A549 (cell line): ENCODE measurements at regions not wholly inside any gene's neighbourhood (a gene's known extent, or its start where the extent isn't known, plus 50 kb on each side); places are given as distances from the start of the nearest gene placed in this dataset.

Experiments
- ATAC-seq, 2 experiments: fragments of 200-7000 bp in 1 of 2; fragments of >200 bp in 1 of 2; cut with Nextera tagmentation in 1 of 2; cut with Tn5 transposase in 1 of 2; 3 replicates each; pipeline versions ENCODE4 v1.8.0 to v1.9.1; 2018 to 2020; ENCODE audit warnings: mild to moderate bottlenecking in 1 of 2, moderate library complexity in 1 of 2
- CTCF ChIA-PET: fragments of 300-600 bp; sonication (Branson Sonifier 250); formaldehyde crosslinking; extraction: SDS; loops from one replicate; lab custom pipeline; 2021; ENCODE audit warnings: antibody characterized with exemption, inconsistent platforms; lab: Yijun Ruan, JAX
- POLR2A ChIA-PET: fragments of 350-600 bp; formaldehyde crosslinking; extraction: SDS; loops from one replicate; lab custom pipeline; 2021; ENCODE audit warnings: antibody characterized with exemption, inconsistent platforms; lab: Yijun Ruan, JAX
- DNase-seq, 2 experiments: peaks; one replicate each; pipeline versions ENCODE4 v3.0.0 to v3.0.0-alpha.2; 2011 to 2016; ENCODE audit warnings: low read depth in 1 of 2, low spot score in 1 of 2
- FAIRE-seq: peaks from 2 replicates; lab custom pipeline; 2011; peaks lifted over from hg19 to GRCh38; lab: Jason Lieb, UNC
- H3K27ac ChIP-seq, 2 experiments: fragments of >200 bp; sonication (Bioruptor Twin); formaldehyde crosslinking; 3 replicates each; pipeline ENCODE4 v1.5.1; 2016 to 2017
- H3K4me1 ChIP-seq: fragments of >200 bp; sonication (Bioruptor Twin); formaldehyde crosslinking; 3 replicates; pipeline ENCODE4 v1.6.1; 2016
- H3K4me2 ChIP-seq: fragments of >200 bp; sonication (Bioruptor Twin); formaldehyde crosslinking; 3 replicates; pipeline ENCODE4 v1.6.1; 2016
- H3K4me3 ChIP-seq: fragments of >200 bp; sonication (Bioruptor Twin); formaldehyde crosslinking; 3 replicates; pipeline ENCODE4 v1.5.1; 2016
- H3K9me3 ChIP-seq: fragments of >200 bp; sonication (Bioruptor Twin); formaldehyde crosslinking; 3 replicates; pipeline ENCODE4 v1.6.1; 2016
- CBX8 ChIP-seq: fragments of 200-600 bp; sonication (generic); IDR thresholded peaks from 2 replicates; pipeline ENCODE4 v1.6.1; 2016
- CHD2 ChIP-seq: fragments of 150-350 bp; IDR thresholded peaks from 2 replicates; pipeline ENCODE4 v1.6.1; 2014; ENCODE audit warnings: low read length; ENCODE audit not compliant: partially characterized antibody
- CHD4 ChIP-seq: fragments of 200-600 bp; sonication (generic); IDR thresholded peaks from 2 replicates; pipeline ENCODE4 v1.6.1; 2016; ENCODE audit warnings: antibody characterized with exemption, mild to moderate bottlenecking, borderline replicate concordance
- CTCF ChIP-seq: fragments of >200 bp; sonication (Bioruptor Twin); formaldehyde crosslinking; IDR thresholded peaks from 3 replicates; pipeline ENCODE4 v1.5.1; 2016
- E2F6 ChIP-seq: IDR thresholded peaks from 2 replicates; pipeline ENCODE4 v1.6.1; 2012; ENCODE audit warnings: low read depth, borderline replicate concordance
- EHF ChIP-seq: fragments of 250-450 bp; sonication (Bioruptor Pico); IDR thresholded peaks from 2 replicates; pipeline ENCODE4 v1.5.0; 2020; ENCODE audit warnings: mild to moderate bottlenecking
- EP300 ChIP-seq, 2 experiments: fragments of >200 bp; sonication (Bioruptor Twin); formaldehyde crosslinking; IDR thresholded peaks; 2 replicates in 1 of 2; 3 replicates in 1 of 2; pipeline ENCODE4 v1.6.1; 2016 to 2017
- FOSB ChIP-seq: fragments of 250-450 bp; sonication (Bioruptor Pico); IDR thresholded peaks from 2 replicates; pipeline ENCODE4 v1.5.0; 2020; ENCODE audit warnings: mild to moderate bottlenecking, moderate library complexity
- GATA3 ChIP-seq: IDR thresholded peaks from 2 replicates; pipeline ENCODE4 v1.6.1; 2012; ENCODE audit warnings: borderline replicate concordance
- HDAC2 ChIP-seq: fragments of 200-600 bp; sonication (generic); IDR thresholded peaks from 2 replicates; pipeline ENCODE4 v1.6.1; 2016
- HES2 ChIP-seq: fragments of >200 bp; sonication (Bioruptor Twin); formaldehyde crosslinking; IDR thresholded peaks from 2 replicates; pipeline ENCODE4 v1.6.1; 2016
- HMGXB4 ChIP-seq: fragments of 250-450 bp; sonication (Bioruptor Pico); IDR thresholded peaks from 2 replicates; pipeline ENCODE4 v1.5.0; 2021; ENCODE audit warnings: mild to moderate bottlenecking, moderate library complexity, borderline replicate concordance
- HOXB13 ChIP-seq: fragments of 250-450 bp; sonication (Bioruptor Pico); IDR thresholded peaks from 2 replicates; pipeline ENCODE4 v1.5.0; 2020; ENCODE audit warnings: low read depth, mild to moderate bottlenecking, moderate library complexity
- JUN ChIP-seq, 2 experiments: fragments of >200 bp; sonication (Bioruptor Twin); formaldehyde crosslinking; IDR thresholded peaks; 2 replicates in 1 of 2; 3 replicates in 1 of 2; pipeline ENCODE4 v1.6.1; 2016 to 2017
- NFE2L2 ChIP-seq: fragments of 150-350 bp; conservative IDR thresholded peaks from 2 replicates; pipeline ENCODE4 v1.6.1; 2014; ENCODE audit warnings: low read length
- NPAS2 ChIP-seq: fragments of 250-450 bp; sonication (Bioruptor Pico); IDR thresholded peaks from 2 replicates; pipeline ENCODE4 v1.8.0; 2022; ENCODE audit warnings: mild to moderate bottlenecking, moderate library complexity, borderline replicate concordance
- NR3C1 ChIP-seq: fragments of >200 bp; sonication (Bioruptor Twin); formaldehyde crosslinking; IDR thresholded peaks from 3 replicates; pipeline ENCODE4 v1.6.1; 2017
- PBX3 ChIP-seq: IDR thresholded peaks from 2 replicates; pipeline ENCODE4 v1.6.1; 2012
- RFX5 ChIP-seq: fragments of 450-650 bp; IDR thresholded peaks from 2 replicates; pipeline ENCODE4 v1.7.1; 2014; ENCODE audit warnings: antibody characterized with exemption, mild to moderate bottlenecking, moderate library complexity
- SREBF2 ChIP-seq: fragments of 450-650 bp; IDR thresholded peaks from 2 replicates; pipeline ENCODE4 v1.6.1; 2014; ENCODE audit warnings: mild to moderate bottlenecking, moderate library complexity
- USF2 ChIP-seq: fragments of 450-650 bp; IDR thresholded peaks from 2 replicates; pipeline ENCODE4 v1.6.1; 2014; ENCODE audit warnings: antibody characterized with exemption
- ZFP36 ChIP-seq: fragments of 450-650 bp; IDR thresholded peaks from 2 replicates; pipeline ENCODE4 v1.6.1; 2014; ENCODE audit warnings: borderline replicate concordance; ENCODE audit not compliant: partially characterized antibody
- WGBS: methylation state at CpG from one replicate; pipeline ENCODE4 v1.1.6; 2017; ENCODE audit errors: missing lambda C conversion rate; 5-methylcytosine and 5-hydroxymethylcytosine counted together

GRCh38 chr2:116832148-116832547 is 982.3 kb upstream of the DDX18 start:
- Histone ChIP-seq H3K4me3 (no peak overlapping the region), H3K9me3 (peaks cover 11% of the 10 kb centered on the region; the same call in 2 of the 3 replicates), H3K4me1 (no peaks in the 10 kb centered on the region), H3K27ac (no peak overlapping the region), H3K4me2 (no peak overlapping the region)
- 8% methylated on average over 2 of the region's 2 CpGs for WGBS
- ChIA-PET CTCF (no interaction called here), POLR2A (no interaction called here)
- ATAC-seq (no peak), DNase-seq (no peak), FAIRE-seq (no peak)
- TF ChIP-seq NFE2L2, result no peak

- TF ChIP-seq USF2 (no peak), RFX5 (no peak), CBX8 (no peak), HES2 (no peak), CHD4 (no peak), PBX3 (no peak), GATA3 (no peak), E2F6 (no peak), SREBF2 (no peak), NR3C1 (no peak)
- CTCF ChIA-PET, result no interaction called here
- Histone ChIP-seq H3K4me1 (no peaks in the 10 kb centered on the region), H3K9me3 (peaks cover 11% of the 10 kb centered on the region; the same call in 2 of the 3 replicates), H3K27ac (no peak overlapping the region), H3K4me2 (no peak overlapping the region), H3K4me3 (no peak overlapping the region)
- POLR2A ChIA-PET, result no interaction called here
- whole genome bisulfite sequencing, result 25% methylated on average over 3 of the region's 3 CpGs
- FAIRE-seq, result no peak
- DNase-seq, result no peak
- no peak for ATAC-seq
These were observed 981.4 kb upstream of the DDX18 start for GRCh38 chr2:116833052-116833451.

GRCh38 chr2:116842164-116842563 is 972.3 kb upstream of the DDX18 start:
- H3K4me2 ChIP-seq, result no peak overlapping the region

More at GRCh38 chr2:116842164-116842563, 972.3 kb upstream of the DDX18 start:
- CTCF ChIA-PET, result no interaction called here
- H3K4me3 ChIP-seq, result no peak overlapping the region
- TF ChIP-seq PBX3 (no peak), NFE2L2 (no peak), HMGXB4 (CRISPR knock-in tag) (no peak), ZFP36 (no peak), HDAC2 (no peak), EP300 (IDR thresholded peaks at IDR 0.05) (no peak), CTCF (no peak), CHD2 (no peak), FOSB (no peak), EHF (CRISPR knock-in tag) (no peak), CBX8 (no peak), JUN (IDR thresholded peaks at IDR 0.05) (no peak), HOXB13 (CRISPR knock-in tag) (no peak), CHD4 (no peak), NPAS2 (CRISPR knock-in tag) (no peak)
- FAIRE-seq (no peak), DNase-seq (no peak), ATAC-seq (no peak)
- POLR2A ChIA-PET, result no interaction called here
- WGBS, result 4% methylated on average over 3 of the region's 5 CpGs
- no peak overlapping the region for H3K27ac ChIP-seq
- H3K9me3 ChIP-seq, result 0 out of 3 replicates have a peak, but pooled peaks cover 4% of the 10 kb centered on the region
- no peaks in the 10 kb centered on the region for H3K4me1 ChIP-seq
